Endodermal cell (in vitro differentiated cells): ENCODE measurements at regions not wholly inside any gene's neighbourhood (a gene's known extent, or its start where the extent isn't known, plus 50 kb on each side); places are given as distances from the start of the nearest gene placed in this dataset.

Source experiments
- DNase-seq: peaks from one replicate; pipeline ENCODE4 v3.0.0-alpha.2; 2017
- H3K27ac ChIP-seq: 2 replicates; pipeline ENCODE4 v1.5.1; 2013; ENCODE audit warnings: mild to moderate bottlenecking, low read depth, low read length, moderate library complexity
- H3K27me3 ChIP-seq: 2 replicates; pipeline ENCODE4 v1.6.1; 2013; ENCODE audit warnings: mild to moderate bottlenecking, low read length, moderate library complexity; ENCODE audit not compliant: insufficient read depth, control insufficient read depth, poor library complexity, severe bottlenecking
- H3K36me3 ChIP-seq: 2 replicates; pipeline ENCODE4 v1.7.0; 2013; ENCODE audit warnings: mild to moderate bottlenecking, low read length, moderate library complexity; ENCODE audit not compliant: control insufficient read depth, insufficient read depth
- H3K4me1 ChIP-seq: one replicate; pipeline ENCODE4 v1.7.0; 2013; ENCODE audit warnings: low read length; ENCODE audit not compliant: control insufficient read depth, insufficient read depth
- H3K4me3 ChIP-seq: 2 replicates; pipeline ENCODE4 v1.5.1; 2013; ENCODE audit warnings: mild to moderate bottlenecking, low read length, moderate library complexity
- H3K9ac ChIP-seq: 2 replicates; pipeline ENCODE4 v1.6.1; 2013; ENCODE audit warnings: mild to moderate bottlenecking, low read length, moderate library complexity; ENCODE audit not compliant: poor library complexity, severe bottlenecking; ENCODE audit errors: extremely low read depth
- H3K9me3 ChIP-seq: 2 replicates; pipeline ENCODE4 v1.6.1; 2013; ENCODE audit warnings: mild to moderate bottlenecking, low read length, moderate library complexity; ENCODE audit not compliant: control insufficient read depth
- H3K27ac Mint-ChIP-seq: 2 replicates; pipeline ENCODE4 v1.8.0; 2020; ENCODE audit warnings: mixed read lengths
- H3K27me3 Mint-ChIP-seq: 2 replicates; pipeline ENCODE4 v1.8.0; 2021; ENCODE audit warnings: mild to moderate bottlenecking, mixed read lengths; ENCODE audit not compliant: insufficient read depth
- H3K36me3 Mint-ChIP-seq: 2 replicates; pipeline ENCODE4 v1.8.0; 2020; ENCODE audit warnings: low read depth, mixed read lengths
- H3K4me1 Mint-ChIP-seq: 2 replicates; pipeline ENCODE4 v1.8.0; 2020; ENCODE audit warnings: mixed read lengths
- H3K4me3 Mint-ChIP-seq: 2 replicates; pipeline ENCODE4 v1.8.0; 2020; ENCODE audit warnings: mild to moderate bottlenecking, moderate library complexity, mixed read lengths
- H3K9me3 Mint-ChIP-seq: 2 replicates; pipeline ENCODE4 v1.8.0; 2020; ENCODE audit warnings: mild to moderate bottlenecking, mixed read lengths
- CTCF ChIP-seq: fragments of 200-600 bp; sonication (generic); conservative IDR thresholded peaks from 2 replicates; pipeline ENCODE4 v1.5.0; 2021; ENCODE audit warnings: antibody characterized with exemption, mild to moderate bottlenecking
- WGBS, 2 experiments: methylation state at CpG; one replicate each; pipeline versions ENCODE4 v1.1.5 to v1.1.7; 2013; ENCODE audit warnings: missing lambda C conversion rate in 2 of 2, mixed read lengths in 1 of 2; ENCODE audit not compliant: insufficient coverage in 1 of 2, insufficient read length in 1 of 2; 5-methylcytosine and 5-hydroxymethylcytosine counted together

GRCh38 chr3:29064085-29064484 is 216.8 kb upstream of the RBMS3 start:
- Histone ChIP-seq H3K4me3 (no peak overlapping the region), H3K27ac (peak overlapping the region; percentile 45), H3K9ac (no peak overlapping the region), H3K9me3 (no peaks in the 10 kb centered on the region), H3K36me3 (no peaks in the 10 kb centered on the region), H3K27me3 (no peaks in the 10 kb centered on the region), H3K4me1 (no peaks in the 10 kb centered on the region)
- DNase-seq: no peak
- no peaks in the 10 kb centered on the region for H3K27me3 Mint-ChIP-seq
- no peak for TF ChIP-seq CTCF
- H3K4me3 Mint-ChIP-seq: no peak overlapping the region
- H3K9me3 Mint-ChIP-seq: no peaks in the 10 kb centered on the region
- 94% methylated on average over 1 of the region's 1 CpG; no CpG with 5 or more reads in 1 of the 2 experiments for WGBS, 2 experiments
- no peak overlapping the region for H3K27ac Mint-ChIP-seq
- peaks cover 7% of the 10 kb centered on the region for H3K4me1 Mint-ChIP-seq
- H3K36me3 Mint-ChIP-seq: no peaks in the 10 kb centered on the region

DNA sequence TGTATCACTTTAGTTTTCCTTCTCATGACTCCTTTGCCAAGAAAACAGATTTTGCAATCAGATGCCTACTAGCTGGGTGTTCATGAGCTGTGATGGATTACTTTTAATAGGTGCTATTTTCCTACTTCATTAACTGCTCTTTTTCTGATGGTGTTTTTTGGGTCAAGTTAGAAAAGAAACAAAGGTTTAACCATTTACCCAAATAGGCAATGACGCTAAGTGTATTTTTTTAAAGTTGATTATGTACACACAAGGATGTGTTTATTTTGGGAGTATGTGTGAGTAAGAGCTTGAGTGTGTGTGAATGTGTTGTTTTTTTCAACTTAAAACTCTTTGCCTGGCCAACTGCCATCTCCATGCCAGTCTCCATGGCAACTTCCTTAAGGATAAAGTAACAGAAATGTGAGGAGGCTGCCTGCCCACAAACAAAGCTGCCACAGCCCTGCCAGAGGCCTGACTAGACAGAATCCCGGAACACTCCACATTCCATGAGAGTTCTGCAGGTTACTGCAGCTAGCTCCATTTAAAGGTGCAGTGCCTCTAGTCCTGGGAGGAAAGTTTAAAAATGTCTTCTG is 215.6 kb upstream of the RBMS3 start:
- Histone ChIP-seq H3K27me3 (no peaks in the 10 kb centered on the region), H3K4me3 (no peak overlapping the region), H3K36me3 (no peaks in the 10 kb centered on the region), H3K9ac (no peak overlapping the region), H3K9me3 (no peaks in the 10 kb centered on the region), H3K27ac (peak overlapping the region; percentile 84), H3K4me1 (no peaks in the 10 kb centered on the region)
- no peaks in the 10 kb centered on the region for H3K9me3 Mint-ChIP-seq
- no peaks in the 10 kb centered on the region for H3K27me3 Mint-ChIP-seq
- H3K4me1 Mint-ChIP-seq: peaks cover 7% of the 10 kb centered on the region
- no peak for TF ChIP-seq CTCF
- peak; percentile 70 for DNase-seq
- H3K36me3 Mint-ChIP-seq: no peaks in the 10 kb centered on the region
- H3K4me3 Mint-ChIP-seq: no peak overlapping the region
- peak overlapping the region; percentile 15 for H3K27ac Mint-ChIP-seq
- 78 to 86% methylated on average over 1 to 2 of the region's 2 CpGs for WGBS, 2 experiments

DNA sequence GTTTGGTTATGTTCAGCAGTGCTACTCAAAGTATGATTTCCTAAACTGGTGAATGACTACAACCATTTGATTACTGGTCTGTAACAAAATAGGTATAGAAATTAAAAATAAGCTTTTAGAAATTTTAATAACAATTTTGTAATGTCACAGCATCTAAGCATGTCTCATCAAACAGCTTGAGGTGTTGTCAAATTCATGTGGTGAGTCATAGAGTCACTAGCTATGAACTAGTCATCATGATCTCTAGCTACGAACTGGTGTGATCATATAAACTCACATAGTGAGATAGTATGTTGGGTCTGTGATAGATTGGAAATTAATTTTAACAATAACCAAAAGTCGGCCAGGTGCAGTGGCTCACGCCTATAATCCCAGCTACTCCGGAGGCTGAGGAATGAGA is 213.9 kb upstream of the RBMS3 start:
- Histone ChIP-seq H3K9me3 (no peaks in the 10 kb centered on the region), H3K27ac (no peak overlapping the region), H3K9ac (no peak overlapping the region), H3K36me3 (no peaks in the 10 kb centered on the region), H3K4me3 (no peak overlapping the region), H3K4me1 (no peaks in the 10 kb centered on the region), H3K27me3 (no peaks in the 10 kb centered on the region)
- H3K9me3 Mint-ChIP-seq: peaks cover 5% of the 10 kb centered on the region
- no peak for DNase-seq
- no peak overlapping the region for H3K4me3 Mint-ChIP-seq
- H3K27me3 Mint-ChIP-seq: no peaks in the 10 kb centered on the region
- H3K4me1 Mint-ChIP-seq: peaks cover 7% of the 10 kb centered on the region
- 94 to 100% methylated on average over 3 to 4 of the region's 4 CpGs for WGBS, 2 experiments
- no peak for TF ChIP-seq CTCF
- H3K36me3 Mint-ChIP-seq: no peaks in the 10 kb centered on the region
- H3K27ac Mint-ChIP-seq: no peak overlapping the region
